ENCODE measurements at regions not wholly inside any gene's neighbourhood (a gene's known extent, or its start where the extent isn't known, plus 50 kb on each side); places are given as distances from the start of the nearest gene placed in this dataset.

GRCh38 chr5:56476487-56476856, 243.3 kb upstream of the ANKRD55 start (continued):
- TF ChIP-seq PRDM15 (CRISPR knock-in tag; IDR thresholded peaks at IDR 0.05) (no peak), ZNF737 (CRISPR knock-in tag; IDR thresholded peaks at IDR 0.05; ENCODE audit: borderline replicate concordance) (no peak), ELF4 (CRISPR knock-in tag; IDR thresholded peaks at IDR 0.05; ENCODE audit: borderline replicate concordance) (no peak), ZNF292 (CRISPR knock-in tag; IDR thresholded peaks at IDR 0.05; ENCODE audit: borderline replicate concordance, low read depth) (0 out of 2 replicates have a peak, but pooled peaks have one; percentile 7), ZNF274 (CRISPR knock-in tag; IDR thresholded peaks at IDR 0.05) (no peak), IRF2 (CRISPR knock-in tag; IDR thresholded peaks at IDR 0.05) (0 out of 2 replicates have a peak, but pooled peaks have one; percentile 22), ZNF761 (CRISPR knock-in tag; conservative IDR thresholded peaks at IDR 0.05) (no peak), ZNF460 (CRISPR knock-in tag; IDR thresholded peaks at IDR 0.05; ENCODE audit: borderline replicate concordance) (no peak), ZNF446 (CRISPR knock-in tag; IDR thresholded peaks at IDR 0.05) (no peak)
- TF ChIP-seq, protein P1, sequence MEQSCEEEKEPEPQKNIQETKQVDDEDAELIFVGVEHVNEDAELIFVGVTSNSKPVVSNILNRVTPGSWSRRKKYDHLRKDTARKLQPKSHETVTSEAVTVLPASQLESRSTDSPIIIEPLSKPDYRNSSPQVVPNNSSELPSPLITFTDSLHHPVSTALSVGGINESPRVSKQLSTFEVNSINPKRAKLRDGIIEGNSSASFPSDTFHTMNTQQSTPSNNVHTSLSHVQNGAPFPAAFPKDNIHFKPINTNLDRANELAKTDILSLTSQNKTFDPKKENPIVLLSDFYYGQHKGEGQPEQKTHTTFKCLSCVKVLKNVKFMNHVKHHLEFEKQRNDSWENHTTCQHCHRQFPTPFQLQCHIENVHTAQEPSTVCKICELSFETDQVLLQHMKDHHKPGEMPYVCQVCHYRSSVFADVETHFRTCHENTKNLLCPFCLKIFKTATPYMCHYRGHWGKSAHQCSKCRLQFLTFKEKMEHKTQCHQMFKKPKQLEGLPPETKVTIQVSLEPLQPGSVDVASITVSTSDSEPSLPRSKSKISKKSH (CRISPR knock-in tag; IDR thresholded peaks at IDR 0.05; ENCODE audit: borderline replicate concordance) = no peak
- TF ChIP-seq, protein P2, sequence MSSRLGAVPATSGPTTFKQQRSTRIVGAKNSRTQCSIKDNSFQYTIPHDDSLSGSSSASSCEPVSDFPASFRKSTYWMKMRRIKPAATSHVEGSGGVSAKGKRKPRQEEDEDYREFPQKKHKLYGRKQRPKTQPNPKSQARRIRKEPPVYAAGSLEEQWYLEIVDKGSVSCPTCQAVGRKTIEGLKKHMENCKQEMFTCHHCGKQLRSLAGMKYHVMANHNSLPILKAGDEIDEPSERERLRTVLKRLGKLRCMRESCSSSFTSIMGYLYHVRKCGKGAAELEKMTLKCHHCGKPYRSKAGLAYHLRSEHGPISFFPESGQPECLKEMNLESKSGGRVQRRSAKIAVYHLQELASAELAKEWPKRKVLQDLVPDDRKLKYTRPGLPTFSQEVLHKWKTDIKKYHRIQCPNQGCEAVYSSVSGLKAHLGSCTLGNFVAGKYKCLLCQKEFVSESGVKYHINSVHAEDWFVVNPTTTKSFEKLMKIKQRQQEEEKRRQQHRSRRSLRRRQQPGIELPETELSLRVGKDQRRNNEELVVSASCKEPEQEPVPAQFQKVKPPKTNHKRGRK (CRISPR knock-in tag; IDR thresholded peaks at IDR 0.05) = no peak
- TF ChIP-seq, protein P3, sequence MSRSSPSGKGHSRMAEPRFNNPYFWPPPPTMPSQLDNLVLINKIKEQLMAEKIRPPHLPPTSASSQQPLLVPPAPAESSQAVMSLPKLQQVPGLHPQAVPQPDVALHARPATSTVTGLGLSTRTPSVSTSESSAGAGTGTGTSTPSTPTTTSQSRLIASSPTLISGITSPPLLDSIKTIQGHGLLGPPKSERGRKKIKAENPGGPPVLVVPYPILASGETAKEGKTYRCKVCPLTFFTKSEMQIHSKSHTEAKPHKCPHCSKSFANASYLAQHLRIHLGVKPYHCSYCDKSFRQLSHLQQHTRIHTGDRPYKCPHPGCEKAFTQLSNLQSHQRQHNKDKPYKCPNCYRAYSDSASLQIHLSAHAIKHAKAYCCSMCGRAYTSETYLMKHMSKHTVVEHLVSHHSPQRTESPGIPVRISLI (CRISPR knock-in tag; IDR thresholded peaks at IDR 0.05; ENCODE audit: borderline replicate concordance) = 0 out of 2 replicates have a peak, but pooled peaks have one; percentile 12
- TF ChIP-seq, protein P4, sequence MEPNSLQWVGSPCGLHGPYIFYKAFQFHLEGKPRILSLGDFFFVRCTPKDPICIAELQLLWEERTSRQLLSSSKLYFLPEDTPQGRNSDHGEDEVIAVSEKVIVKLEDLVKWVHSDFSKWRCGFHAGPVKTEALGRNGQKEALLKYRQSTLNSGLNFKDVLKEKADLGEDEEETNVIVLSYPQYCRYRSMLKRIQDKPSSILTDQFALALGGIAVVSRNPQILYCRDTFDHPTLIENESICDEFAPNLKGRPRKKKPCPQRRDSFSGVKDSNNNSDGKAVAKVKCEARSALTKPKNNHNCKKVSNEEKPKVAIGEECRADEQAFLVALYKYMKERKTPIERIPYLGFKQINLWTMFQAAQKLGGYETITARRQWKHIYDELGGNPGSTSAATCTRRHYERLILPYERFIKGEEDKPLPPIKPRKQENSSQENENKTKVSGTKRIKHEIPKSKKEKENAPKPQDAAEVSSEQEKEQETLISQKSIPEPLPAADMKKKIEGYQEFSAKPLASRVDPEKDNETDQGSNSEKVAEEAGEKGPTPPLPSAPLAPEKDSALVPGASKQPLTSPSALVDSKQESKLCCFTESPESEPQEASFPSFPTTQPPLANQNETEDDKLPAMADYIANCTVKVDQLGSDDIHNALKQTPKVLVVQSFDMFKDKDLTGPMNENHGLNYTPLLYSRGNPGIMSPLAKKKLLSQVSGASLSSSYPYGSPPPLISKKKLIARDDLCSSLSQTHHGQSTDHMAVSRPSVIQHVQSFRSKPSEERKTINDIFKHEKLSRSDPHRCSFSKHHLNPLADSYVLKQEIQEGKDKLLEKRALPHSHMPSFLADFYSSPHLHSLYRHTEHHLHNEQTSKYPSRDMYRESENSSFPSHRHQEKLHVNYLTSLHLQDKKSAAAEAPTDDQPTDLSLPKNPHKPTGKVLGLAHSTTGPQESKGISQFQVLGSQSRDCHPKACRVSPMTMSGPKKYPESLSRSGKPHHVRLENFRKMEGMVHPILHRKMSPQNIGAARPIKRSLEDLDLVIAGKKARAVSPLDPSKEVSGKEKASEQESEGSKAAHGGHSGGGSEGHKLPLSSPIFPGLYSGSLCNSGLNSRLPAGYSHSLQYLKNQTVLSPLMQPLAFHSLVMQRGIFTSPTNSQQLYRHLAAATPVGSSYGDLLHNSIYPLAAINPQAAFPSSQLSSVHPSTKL (CRISPR knock-in tag; IDR thresholded peaks at IDR 0.05) = peak; percentile 86
- TF ChIP-seq, protein P5, sequence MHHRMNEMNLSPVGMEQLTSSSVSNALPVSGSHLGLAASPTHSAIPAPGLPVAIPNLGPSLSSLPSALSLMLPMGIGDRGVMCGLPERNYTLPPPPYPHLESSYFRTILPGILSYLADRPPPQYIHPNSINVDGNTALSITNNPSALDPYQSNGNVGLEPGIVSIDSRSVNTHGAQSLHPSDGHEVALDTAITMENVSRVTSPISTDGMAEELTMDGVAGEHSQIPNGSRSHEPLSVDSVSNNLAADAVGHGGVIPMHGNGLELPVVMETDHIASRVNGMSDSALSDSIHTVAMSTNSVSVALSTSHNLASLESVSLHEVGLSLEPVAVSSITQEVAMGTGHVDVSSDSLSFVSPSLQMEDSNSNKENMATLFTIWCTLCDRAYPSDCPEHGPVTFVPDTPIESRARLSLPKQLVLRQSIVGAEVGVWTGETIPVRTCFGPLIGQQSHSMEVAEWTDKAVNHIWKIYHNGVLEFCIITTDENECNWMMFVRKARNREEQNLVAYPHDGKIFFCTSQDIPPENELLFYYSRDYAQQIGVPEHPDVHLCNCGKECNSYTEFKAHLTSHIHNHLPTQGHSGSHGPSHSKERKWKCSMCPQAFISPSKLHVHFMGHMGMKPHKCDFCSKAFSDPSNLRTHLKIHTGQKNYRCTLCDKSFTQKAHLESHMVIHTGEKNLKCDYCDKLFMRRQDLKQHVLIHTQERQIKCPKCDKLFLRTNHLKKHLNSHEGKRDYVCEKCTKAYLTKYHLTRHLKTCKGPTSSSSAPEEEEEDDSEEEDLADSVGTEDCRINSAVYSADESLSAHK (CRISPR knock-in tag; IDR thresholded peaks at IDR 0.05; ENCODE audit: borderline replicate concordance) = no peak

Data from HepG2 (cell line).